Esophagus muscularis mucosa (tissue), 4 donors: ENCODE measurements at regions not wholly inside any gene's neighbourhood (a gene's known extent, or its start where the extent isn't known, plus 50 kb on each side); places are given as distances from the start of the nearest gene placed in this dataset.
"Not testable (repeated sequence)": the region's sequence is repeated elsewhere in the genome, so short reads cannot be mapped to it uniquely, and the experiment has no call there.

Source experiments
- EP300 ChIP-seq: sonication (generic); formaldehyde crosslinking; IDR thresholded peaks from one replicate; pipeline ENCODE4 v1.6.1; 2017; ENCODE audit warnings: antibody characterized with exemption
- POLR2A ChIP-seq: fragments of 450-650 bp; IDR thresholded peaks from one replicate; pipeline ENCODE4 v1.6.1; 2017; ENCODE audit warnings: antibody characterized with exemption, moderate library complexity, mild to moderate bottlenecking, low read depth
- POLR2AphosphoS5 ChIP-seq, 2 donors: sonication (generic); formaldehyde crosslinking; IDR thresholded peaks; one replicate each; pipeline ENCODE4 v1.6.1; 2017; ENCODE audit warnings: antibody characterized with exemption in 2 of 2
- TF ChIP-seq, protein P1 (sequence below), 3 experiments: fragments of 200-600 bp in 2 of 3; fragments of 450-650 bp in 1 of 3; sonication (generic) in 2 of 3; IDR thresholded peaks; one replicate each; pipeline ENCODE4 v1.5.1; 2017 to 2019; ENCODE audit warnings: antibody characterized with exemption in 3 of 3, mild to moderate bottlenecking in 2 of 3, moderate library complexity in 1 of 3

DNA sequence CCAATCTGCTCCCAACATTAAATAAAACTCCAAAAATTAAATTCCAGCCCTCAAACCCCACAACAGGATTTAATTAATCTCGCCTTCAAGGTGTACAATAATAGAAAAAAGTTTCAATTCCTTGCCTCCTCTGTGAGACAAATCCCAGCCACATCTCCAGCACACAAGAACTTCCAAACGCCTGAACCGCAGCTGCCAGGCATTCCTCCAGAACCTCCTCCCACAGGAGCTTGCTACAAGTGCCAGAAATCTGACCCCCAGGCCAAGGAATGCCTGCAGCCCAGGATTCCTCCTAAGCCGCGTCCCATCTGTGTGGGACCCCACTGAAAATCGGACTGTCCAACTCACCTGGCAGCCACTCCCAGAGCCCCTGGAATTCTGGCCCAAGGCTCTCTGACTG lies 94.5 kb upstream of the RAB4A start:
- not testable (repeated sequence) for TF ChIP-seq POLR2AphosphoS5 (IDR thresholded peaks at IDR 0.05); POLR2A; EP300
- TF ChIP-seq, protein P1, sequence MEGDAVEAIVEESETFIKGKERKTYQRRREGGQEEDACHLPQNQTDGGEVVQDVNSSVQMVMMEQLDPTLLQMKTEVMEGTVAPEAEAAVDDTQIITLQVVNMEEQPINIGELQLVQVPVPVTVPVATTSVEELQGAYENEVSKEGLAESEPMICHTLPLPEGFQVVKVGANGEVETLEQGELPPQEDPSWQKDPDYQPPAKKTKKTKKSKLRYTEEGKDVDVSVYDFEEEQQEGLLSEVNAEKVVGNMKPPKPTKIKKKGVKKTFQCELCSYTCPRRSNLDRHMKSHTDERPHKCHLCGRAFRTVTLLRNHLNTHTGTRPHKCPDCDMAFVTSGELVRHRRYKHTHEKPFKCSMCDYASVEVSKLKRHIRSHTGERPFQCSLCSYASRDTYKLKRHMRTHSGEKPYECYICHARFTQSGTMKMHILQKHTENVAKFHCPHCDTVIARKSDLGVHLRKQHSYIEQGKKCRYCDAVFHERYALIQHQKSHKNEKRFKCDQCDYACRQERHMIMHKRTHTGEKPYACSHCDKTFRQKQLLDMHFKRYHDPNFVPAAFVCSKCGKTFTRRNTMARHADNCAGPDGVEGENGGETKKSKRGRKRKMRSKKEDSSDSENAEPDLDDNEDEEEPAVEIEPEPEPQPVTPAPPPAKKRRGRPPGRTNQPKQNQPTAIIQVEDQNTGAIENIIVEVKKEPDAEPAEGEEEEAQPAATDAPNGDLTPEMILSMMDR (IDR thresholded peaks at IDR 0.05) = not testable (repeated sequence)
